ENCODE measurements at regions not wholly inside any gene's neighbourhood (a gene's known extent, or its start where the extent isn't known, plus 50 kb on each side); places are given as distances from the start of the nearest gene placed in this dataset.
A peak's percentile ranks its signal among the peaks of the same experiment; 100 is the strongest.

- DNase-seq = no peak
Measured at GRCh38 chr11:114758627-114759026, 80.3 kb downstream of the NXPE2 start.

GRCh38 chr11:114762408-114762807 is 84.1 kb downstream of the NXPE2 start:
- DNase-seq = peak; percentile 59

GRCh38 chr11:114764563-114764962 is 86.2 kb downstream of the NXPE2 start:
- DNase-seq = no peak

- no peak for DNase-seq
Measured at GRCh38 chr11:114771172-114771571, 92.8 kb downstream of the NXPE2 start.

GRCh38 chr11:114773541-114774338 is 95.4 kb downstream of the NXPE2 start:
- DNase-seq = no peak

GRCh38 chr11:114774599-114775361 is 96.5 kb downstream of the NXPE2 start:
- DNase-seq = peak; percentile 67

- no peak for DNase-seq
Measured at GRCh38 chr11:114775875-114776621, 97.7 kb downstream of the NXPE2 start.

- DNase-seq = no peak
Measured at GRCh38 chr11:114776956-114777355, 98.6 kb downstream of the NXPE2 start.

GRCh38 chr11:114779189-114779588 is 100.9 kb downstream of the NXPE2 start:
- DNase-seq = no peak

- DNase-seq = no peak
Measured at GRCh38 chr11:114782650-114783310, 104.5 kb downstream of the NXPE2 start.

- no peak for DNase-seq
Measured at GRCh38 chr11:114783805-114784204, 105.5 kb downstream of the NXPE2 start.

GRCh38 chr11:114784216-114784615 is 105.9 kb downstream of the NXPE2 start:
- no peak for DNase-seq

- DNase-seq = no peak
Measured at GRCh38 chr11:114784891-114785290, 106.6 kb downstream of the NXPE2 start.

- no peak for DNase-seq
Measured at GRCh38 chr11:114785820-114786219, 107.5 kb downstream of the NXPE2 start.

- DNase-seq = no peak
Measured at GRCh38 chr11:114787126-114787525, 108.8 kb downstream of the NXPE2 start.

GRCh38 chr11:114790910-114791309 is 112.6 kb downstream of the NXPE2 start:
- DNase-seq = no peak

- DNase-seq = no peak
Measured at GRCh38 chr11:114794048-114794684, 115.8 kb downstream of the NXPE2 start.

GRCh38 chr11:114796954-114797721 is 118.8 kb downstream of the NXPE2 start:
- DNase-seq = no peak

- DNase-seq = no peak
Measured at GRCh38 chr11:114799476-114799875, 121.1 kb downstream of the NXPE2 start.

GRCh38 chr11:114801773-114802172 is 123.4 kb downstream of the NXPE2 start:
- DNase-seq = no peak

GRCh38 chr11:114802878-114803277 is 124.6 kb downstream of the NXPE2 start:
- peak; percentile 21 for DNase-seq

- peak; percentile 37 for DNase-seq
Measured at GRCh38 chr11:114805431-114805830, 127.1 kb downstream of the NXPE2 start.

Measured in RPMI8226 (cell line).